Colonic mucosa (tissue), 4 donors: ENCODE measurements at regions not wholly inside any gene's neighbourhood (a gene's known extent, or its start where the extent isn't known, plus 50 kb on each side); places are given as distances from the start of the nearest gene placed in this dataset.

ENCODE experiments used
- DNase-seq: peaks from one replicate; pipeline ENCODE4 v3.0.0-alpha.2; 2020
- H3K27ac ChIP-seq: fragments of 200-600 bp; one replicate; pipeline ENCODE4 v1.8.0; 2021
- H3K27me3 ChIP-seq: fragments of 200-600 bp; one replicate; pipeline ENCODE4 v1.8.0; 2021
- H3K36me3 ChIP-seq: fragments of 200-600 bp; one replicate; pipeline ENCODE4 v1.8.0; 2021
- H3K4me1 ChIP-seq: fragments of 200-600 bp; one replicate; pipeline ENCODE4 v1.8.0; 2021; ENCODE audit warnings: mild to moderate bottlenecking
- H3K4me3 ChIP-seq: fragments of 200-600 bp; one replicate; pipeline ENCODE4 v1.8.0; 2021
- H3K9ac ChIP-seq, 2 donors: one replicate each; pipeline ENCODE4 v1.7.0; 2013; ENCODE audit warnings: control low read depth in 2 of 2, low read depth in 2 of 2, low read length in 2 of 2
- H3K9me3 ChIP-seq: fragments of 200-600 bp; one replicate; pipeline ENCODE4 v1.8.0; 2021
- intact Hi-C: fragments of 100-400 bp; cut with DNase I; formaldehyde crosslinking; loops from one replicate; pipeline ENCODE4 v1.14.1; 2022
- TF ChIP-seq, protein P1 (sequence below): fragments of 200-600 bp; IDR thresholded peaks from one replicate; pipeline ENCODE4 v1.8.0; 2022; ENCODE audit warnings: antibody characterized with exemption, mild to moderate bottlenecking
- donor health status: healthy.
- donor health status: DM: no; HTN: no; CAD: no.
- donor health status: DM: no; HTN: no; CAD: no.

DNA sequence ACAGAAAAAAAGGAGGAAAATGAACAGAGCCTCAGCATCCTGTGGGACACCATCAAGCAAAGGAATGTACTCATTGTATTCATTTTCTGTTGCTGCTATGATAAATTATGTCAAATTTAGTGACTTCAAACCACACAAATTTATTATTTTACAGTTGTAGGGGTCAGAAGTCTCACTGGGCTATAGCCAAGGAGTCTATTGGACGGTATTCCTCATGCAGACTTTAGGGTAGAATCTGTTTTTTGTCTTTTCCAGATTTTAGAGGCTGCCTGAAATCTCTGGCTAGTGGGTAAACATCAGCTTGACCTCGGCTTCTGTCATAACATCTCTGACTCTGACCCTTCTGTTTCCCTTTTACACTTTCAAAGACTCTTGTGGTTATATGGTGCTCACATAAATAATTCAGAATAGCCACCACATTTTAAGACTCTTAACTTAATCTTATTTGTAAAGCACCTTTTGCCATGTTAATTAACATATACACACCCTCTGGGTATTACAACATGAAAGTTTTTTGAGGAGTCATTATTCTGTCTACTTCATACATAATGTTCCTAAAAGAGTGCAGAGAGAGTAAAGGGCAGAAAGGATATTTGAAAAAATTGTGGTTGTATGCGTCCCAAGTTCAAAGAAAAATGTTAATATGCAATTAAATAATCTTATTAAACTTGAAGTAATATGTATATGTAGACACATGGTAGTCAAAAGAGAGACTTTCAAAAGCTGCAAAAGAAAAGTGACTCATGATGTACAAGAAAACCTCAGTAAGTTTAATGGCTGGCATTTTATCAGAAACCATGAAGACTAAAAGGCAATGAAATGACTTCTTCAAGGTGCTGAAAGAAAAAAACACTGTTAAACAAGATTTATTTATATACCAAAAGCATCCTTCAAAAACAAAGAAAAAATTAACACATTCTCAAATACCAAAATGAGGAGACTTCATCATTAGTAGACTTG is 70.8 kb upstream of the MEOX2 start:
- no peaks in the 10 kb centered on the region for H3K4me1 ChIP-seq
- no peaks in the 10 kb centered on the region for H3K27me3 ChIP-seq
- H3K4me3 ChIP-seq = no peak overlapping the region
- intact Hi-C loops = no loop called here
- no peak overlapping the region for H3K9ac ChIP-seq
- H3K27ac ChIP-seq = no peak overlapping the region
- no peaks in the 10 kb centered on the region for H3K36me3 ChIP-seq
- DNase-seq = no peak
- H3K9me3 ChIP-seq = no peaks in the 10 kb centered on the region
- TF ChIP-seq, protein P1, sequence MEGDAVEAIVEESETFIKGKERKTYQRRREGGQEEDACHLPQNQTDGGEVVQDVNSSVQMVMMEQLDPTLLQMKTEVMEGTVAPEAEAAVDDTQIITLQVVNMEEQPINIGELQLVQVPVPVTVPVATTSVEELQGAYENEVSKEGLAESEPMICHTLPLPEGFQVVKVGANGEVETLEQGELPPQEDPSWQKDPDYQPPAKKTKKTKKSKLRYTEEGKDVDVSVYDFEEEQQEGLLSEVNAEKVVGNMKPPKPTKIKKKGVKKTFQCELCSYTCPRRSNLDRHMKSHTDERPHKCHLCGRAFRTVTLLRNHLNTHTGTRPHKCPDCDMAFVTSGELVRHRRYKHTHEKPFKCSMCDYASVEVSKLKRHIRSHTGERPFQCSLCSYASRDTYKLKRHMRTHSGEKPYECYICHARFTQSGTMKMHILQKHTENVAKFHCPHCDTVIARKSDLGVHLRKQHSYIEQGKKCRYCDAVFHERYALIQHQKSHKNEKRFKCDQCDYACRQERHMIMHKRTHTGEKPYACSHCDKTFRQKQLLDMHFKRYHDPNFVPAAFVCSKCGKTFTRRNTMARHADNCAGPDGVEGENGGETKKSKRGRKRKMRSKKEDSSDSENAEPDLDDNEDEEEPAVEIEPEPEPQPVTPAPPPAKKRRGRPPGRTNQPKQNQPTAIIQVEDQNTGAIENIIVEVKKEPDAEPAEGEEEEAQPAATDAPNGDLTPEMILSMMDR = no peak

- TF ChIP-seq, protein P1 = no peak
- intact Hi-C loops = no loop called here
Observed at GRCh38 chr7:15755061-15755460, 68.6 kb upstream of the MEOX2 start.

GRCh38 chr7:15753887-15754579 is 67.5 kb upstream of the MEOX2 start:
- no peaks in the 10 kb centered on the region for H3K36me3 ChIP-seq

More at GRCh38 chr7:15755061-15755460, 68.6 kb upstream of the MEOX2 start:
- Histone ChIP-seq H3K9me3 (no peaks in the 10 kb centered on the region), H3K9ac (no peak overlapping the region), H3K4me1 (no peaks in the 10 kb centered on the region), H3K27me3 (no peaks in the 10 kb centered on the region), H3K4me3 (no peak overlapping the region), H3K36me3 (no peaks in the 10 kb centered on the region), H3K27ac (no peak overlapping the region)
- no peak for DNase-seq

GRCh38 chr7:15752377-15752776 is 65.9 kb upstream of the MEOX2 start:
- no peaks in the 10 kb centered on the region for H3K27me3 ChIP-seq
- no peak overlapping the region for H3K9ac ChIP-seq
- no peak for DNase-seq
- TF ChIP-seq, protein P1 = no peak
- no peaks in the 10 kb centered on the region for H3K4me1 ChIP-seq
- no peak overlapping the region for H3K27ac ChIP-seq
- no peaks in the 10 kb centered on the region for H3K36me3 ChIP-seq
- intact Hi-C loops = no loop called here
- H3K9me3 ChIP-seq = no peaks in the 10 kb centered on the region
- no peak overlapping the region for H3K4me3 ChIP-seq

More at GRCh38 chr7:15753887-15754579, 67.5 kb upstream of the MEOX2 start:
- TF ChIP-seq, protein P1 = no peak
- no peak for DNase-seq
- Histone ChIP-seq H3K27ac (no peak overlapping the region), H3K9me3 (no peaks in the 10 kb centered on the region), H3K27me3 (no peaks in the 10 kb centered on the region), H3K9ac (no peak overlapping the region), H3K4me3 (no peak overlapping the region), H3K4me1 (no peaks in the 10 kb centered on the region)
- intact Hi-C loops = no loop called here

DNA sequence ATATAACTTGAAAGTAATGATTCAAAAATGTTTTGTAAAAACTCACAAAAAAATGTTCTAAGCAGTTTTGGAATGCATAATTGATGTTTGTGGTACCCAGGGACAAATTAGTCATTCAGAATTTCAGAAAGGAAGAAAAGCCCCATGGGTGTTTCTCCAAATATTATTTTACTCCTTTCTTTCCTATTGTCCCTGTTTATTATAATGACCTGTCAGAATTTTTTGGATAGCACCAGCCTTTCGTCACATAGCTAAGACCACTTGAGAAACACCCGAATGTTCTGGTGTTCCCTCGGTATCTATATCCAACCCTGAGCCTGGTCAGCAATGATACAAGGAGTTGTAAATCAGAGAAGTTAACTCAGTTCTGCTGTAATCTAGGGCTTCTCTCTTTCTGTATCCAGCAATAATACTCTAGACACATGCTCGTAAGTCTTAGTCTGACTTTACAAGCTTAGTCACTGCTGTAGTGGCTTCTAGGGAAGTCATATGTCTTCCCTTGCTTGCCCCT is 64.8 kb upstream of the MEOX2 start:
- Histone ChIP-seq H3K36me3 (no peaks in the 10 kb centered on the region), H3K9me3 (no peaks in the 10 kb centered on the region), H3K9ac (no peak overlapping the region), H3K4me1 (no peaks in the 10 kb centered on the region), H3K27ac (no peak overlapping the region), H3K4me3 (no peak overlapping the region), H3K27me3 (no peaks in the 10 kb centered on the region)
- DNase-seq = no peak
- TF ChIP-seq, protein P1 = no peak
- intact Hi-C loops = no loop called here
